ENCODE measurements at regions not wholly inside any gene's neighbourhood (a gene's known extent, or its start where the extent isn't known, plus 50 kb on each side); places are given as distances from the start of the nearest gene placed in this dataset.

DNA sequence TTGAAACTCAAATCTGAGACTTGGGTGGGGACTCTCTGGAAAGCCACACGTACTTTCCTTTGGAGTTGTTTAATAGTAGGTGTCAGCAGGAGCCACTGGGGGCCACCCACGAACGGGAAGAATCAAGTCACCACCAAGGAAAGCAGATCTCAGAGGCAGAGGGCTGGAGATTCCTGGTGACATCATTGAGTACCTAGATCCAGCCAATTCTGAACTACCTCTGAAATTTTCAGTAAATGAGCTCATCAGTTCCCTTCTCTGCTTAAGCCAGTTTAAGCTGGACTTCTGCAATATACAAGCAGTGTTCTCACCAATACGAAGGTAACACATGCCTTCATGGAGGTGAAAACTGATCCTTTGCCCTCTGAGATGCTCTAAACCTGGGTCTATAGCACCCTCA, 99.3 kb upstream of the SORCS3 start (continued):
- TF ChIP-seq, protein P1, sequence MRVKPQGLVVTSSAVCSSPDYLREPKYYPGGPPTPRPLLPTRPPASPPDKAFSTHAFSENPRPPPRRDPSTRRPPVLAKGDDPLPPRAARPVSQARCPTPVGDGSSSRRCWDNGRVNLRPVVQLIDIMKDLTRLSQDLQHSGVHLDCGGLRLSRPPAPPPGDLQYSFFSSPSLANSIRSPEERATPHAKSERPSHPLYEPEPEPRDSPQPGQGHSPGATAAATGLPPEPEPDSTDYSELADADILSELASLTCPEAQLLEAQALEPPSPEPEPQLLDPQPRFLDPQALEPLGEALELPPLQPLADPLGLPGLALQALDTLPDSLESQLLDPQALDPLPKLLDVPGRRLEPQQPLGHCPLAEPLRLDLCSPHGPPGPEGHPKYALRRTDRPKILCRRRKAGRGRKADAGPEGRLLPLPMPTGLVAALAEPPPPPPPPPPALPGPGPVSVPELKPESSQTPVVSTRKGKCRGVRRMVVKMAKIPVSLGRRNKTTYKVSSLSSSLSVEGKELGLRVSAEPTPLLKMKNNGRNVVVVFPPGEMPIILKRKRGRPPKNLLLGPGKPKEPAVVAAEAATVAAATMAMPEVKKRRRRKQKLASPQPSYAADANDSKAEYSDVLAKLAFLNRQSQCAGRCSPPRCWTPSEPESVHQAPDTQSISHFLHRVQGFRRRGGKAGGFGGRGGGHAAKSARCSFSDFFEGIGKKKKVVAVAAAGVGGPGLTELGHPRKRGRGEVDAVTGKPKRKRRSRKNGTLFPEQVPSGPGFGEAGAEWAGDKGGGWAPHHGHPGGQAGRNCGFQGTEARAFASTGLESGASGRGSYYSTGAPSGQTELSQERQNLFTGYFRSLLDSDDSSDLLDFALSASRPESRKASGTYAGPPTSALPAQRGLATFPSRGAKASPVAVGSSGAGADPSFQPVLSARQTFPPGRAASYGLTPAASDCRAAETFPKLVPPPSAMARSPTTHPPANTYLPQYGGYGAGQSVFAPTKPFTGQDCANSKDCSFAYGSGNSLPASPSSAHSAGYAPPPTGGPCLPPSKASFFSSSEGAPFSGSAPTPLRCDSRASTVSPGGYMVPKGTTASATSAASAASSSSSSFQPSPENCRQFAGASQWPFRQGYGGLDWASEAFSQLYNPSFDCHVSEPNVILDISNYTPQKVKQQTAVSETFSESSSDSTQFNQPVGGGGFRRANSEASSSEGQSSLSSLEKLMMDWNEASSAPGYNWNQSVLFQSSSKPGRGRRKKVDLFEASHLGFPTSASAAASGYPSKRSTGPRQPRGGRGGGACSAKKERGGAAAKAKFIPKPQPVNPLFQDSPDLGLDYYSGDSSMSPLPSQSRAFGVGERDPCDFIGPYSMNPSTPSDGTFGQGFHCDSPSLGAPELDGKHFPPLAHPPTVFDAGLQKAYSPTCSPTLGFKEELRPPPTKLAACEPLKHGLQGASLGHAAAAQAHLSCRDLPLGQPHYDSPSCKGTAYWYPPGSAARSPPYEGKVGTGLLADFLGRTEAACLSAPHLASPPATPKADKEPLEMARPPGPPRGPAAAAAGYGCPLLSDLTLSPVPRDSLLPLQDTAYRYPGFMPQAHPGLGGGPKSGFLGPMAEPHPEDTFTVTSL (CRISPR knock-in tag; IDR thresholded peaks at IDR 0.05; ENCODE audit: borderline replicate concordance), result no peak

DNA sequence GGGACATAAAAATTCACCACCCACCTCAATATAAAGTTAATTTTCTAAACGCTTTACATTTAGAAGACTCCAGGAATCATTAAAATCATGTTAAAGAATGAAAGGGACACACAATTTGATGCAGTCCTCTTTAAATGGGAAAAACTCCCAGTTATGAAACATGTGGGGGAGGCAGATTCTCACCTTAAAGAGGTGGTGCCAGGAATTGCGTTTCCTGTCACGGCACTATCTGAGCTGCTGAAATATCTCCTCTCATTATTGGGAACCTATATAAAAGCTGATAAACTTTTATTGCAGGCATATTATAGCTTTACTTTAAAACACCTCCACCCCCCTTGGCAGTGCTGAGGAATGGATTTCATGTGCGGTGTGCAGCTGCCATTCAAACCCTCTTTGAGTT, 94.8 kb upstream of the SORCS3 start:
- H3K27me3 ChIP-seq (ENCODE audit: control insufficient read depth in 1 of 2, insufficient read depth in 2 of 2, low read length in 2 of 2), result 0 out of 5 replicates have a peak, but pooled peaks cover 0 to 1% of the 10 kb centered on the region in 2 experiments
- H3K4me1 ChIP-seq (ENCODE audit: insufficient read depth, low read length), result no peaks in the 10 kb centered on the region
- no peaks in the 10 kb centered on the region for H3K9me3 ChIP-seq (ENCODE audit: low read length)
- ChIA-PET POLR2A (no interaction called here), CTCF (ENCODE audit: low intra/inter-chr PET ratio, low total read pairs) (no interaction called here)
- intact Hi-C loops (cut with micrococcal nuclease; ENCODE audit: unreplicated experiment) (no loop called here), in situ Hi-C loops (cut with HindIII; ENCODE audit: extremely low pct_ligation_motif_present, low pct_unique_long_range_greater_than_20kb) (no loop called here)
- H3K27ac ChIP-seq (ENCODE audit: extremely low read length, insufficient read depth, low read length), result no peak overlapping the region
- H3K4me2 ChIP-seq (ENCODE audit: low read depth, low read length), result no peak overlapping the region
- no peaks in the 10 kb centered on the region for H3K36me3 ChIP-seq (replicated peaks in 1 of 2; ENCODE audit: control insufficient read depth in 1 of 2, insufficient read depth in 2 of 2, low read length in 2 of 2)
- FAIRE-seq (no peak), ATAC-seq (no peak), DNase-seq (ENCODE audit: low spot score) (no peak)
- 5% methylated on average over 4 of the region's 4 CpGs for WGBS (ENCODE audit: low lambda C conversion rate)
- H2AFZ ChIP-seq (ENCODE audit: low read length), result no peak overlapping the region
- no peak overlapping the region for H3K4me3 ChIP-seq (replicated peaks in 1 of 3; ENCODE audit: insufficient read depth in 1 of 3, low read depth in 2 of 3, low read length in 3 of 3)
- BruUV-seq (replicated peaks), result no TSS peak
- H3K9ac ChIP-seq (ENCODE audit: insufficient read depth, low read depth, low read length), result no peak overlapping the region
- no peaks in the 10 kb centered on the region for H4K20me1 ChIP-seq (ENCODE audit: insufficient read depth, low read length)
- no peaks in the 10 kb centered on the region for H3K79me2 ChIP-seq (ENCODE audit: insufficient read depth, low read length)
- no peak for TF ChIP-seq ZBTB8A (CRISPR knock-in tag; IDR thresholded peaks at IDR 0.05; ENCODE audit: borderline replicate concordance, low read depth)
- TF ChIP-seq, protein P2, sequence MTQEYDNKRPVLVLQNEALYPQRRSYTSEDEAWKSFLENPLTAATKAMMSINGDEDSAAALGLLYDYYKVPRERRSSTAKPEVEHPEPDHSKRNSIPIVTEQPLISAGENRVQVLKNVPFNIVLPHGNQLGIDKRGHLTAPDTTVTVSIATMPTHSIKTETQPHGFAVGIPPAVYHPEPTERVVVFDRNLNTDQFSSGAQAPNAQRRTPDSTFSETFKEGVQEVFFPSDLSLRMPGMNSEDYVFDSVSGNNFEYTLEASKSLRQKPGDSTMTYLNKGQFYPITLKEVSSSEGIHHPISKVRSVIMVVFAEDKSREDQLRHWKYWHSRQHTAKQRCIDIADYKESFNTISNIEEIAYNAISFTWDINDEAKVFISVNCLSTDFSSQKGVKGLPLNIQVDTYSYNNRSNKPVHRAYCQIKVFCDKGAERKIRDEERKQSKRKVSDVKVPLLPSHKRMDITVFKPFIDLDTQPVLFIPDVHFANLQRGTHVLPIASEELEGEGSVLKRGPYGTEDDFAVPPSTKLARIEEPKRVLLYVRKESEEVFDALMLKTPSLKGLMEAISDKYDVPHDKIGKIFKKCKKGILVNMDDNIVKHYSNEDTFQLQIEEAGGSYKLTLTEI (CRISPR knock-in tag; conservative IDR thresholded peaks at IDR 0.05), result no peak
- TF ChIP-seq POGZ (CRISPR knock-in tag; IDR thresholded peaks at IDR 0.05), result no peak
- no peak for TF ChIP-seq HOXD1 (CRISPR knock-in tag; IDR thresholded peaks at IDR 0.05)
- TF ChIP-seq ZSCAN9 (CRISPR knock-in tag; IDR thresholded peaks at IDR 0.05; ENCODE audit: borderline replicate concordance), result no peak
- no peak for TF ChIP-seq ZNF788 (CRISPR knock-in tag; IDR thresholded peaks at IDR 0.05; ENCODE audit: borderline replicate concordance)
- TF ChIP-seq, protein P3, sequence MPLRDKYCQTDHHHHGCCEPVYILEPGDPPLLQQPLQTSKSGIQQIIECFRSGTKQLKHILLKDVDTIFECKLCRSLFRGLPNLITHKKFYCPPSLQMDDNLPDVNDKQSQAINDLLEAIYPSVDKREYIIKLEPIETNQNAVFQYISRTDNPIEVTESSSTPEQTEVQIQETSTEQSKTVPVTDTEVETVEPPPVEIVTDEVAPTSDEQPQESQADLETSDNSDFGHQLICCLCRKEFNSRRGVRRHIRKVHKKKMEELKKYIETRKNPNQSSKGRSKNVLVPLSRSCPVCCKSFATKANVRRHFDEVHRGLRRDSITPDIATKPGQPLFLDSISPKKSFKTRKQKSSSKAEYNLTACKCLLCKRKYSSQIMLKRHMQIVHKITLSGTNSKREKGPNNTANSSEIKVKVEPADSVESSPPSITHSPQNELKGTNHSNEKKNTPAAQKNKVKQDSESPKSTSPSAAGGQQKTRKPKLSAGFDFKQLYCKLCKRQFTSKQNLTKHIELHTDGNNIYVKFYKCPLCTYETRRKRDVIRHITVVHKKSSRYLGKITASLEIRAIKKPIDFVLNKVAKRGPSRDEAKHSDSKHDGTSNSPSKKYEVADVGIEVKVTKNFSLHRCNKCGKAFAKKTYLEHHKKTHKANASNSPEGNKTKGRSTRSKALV (CRISPR knock-in tag; IDR thresholded peaks at IDR 0.05), result no peak
- TF ChIP-seq HOXA7 (CRISPR knock-in tag; IDR thresholded peaks at IDR 0.05), result no peak
- TF ChIP-seq FOXA3 (CRISPR knock-in tag; IDR thresholded peaks at IDR 0.05), result no peak
- no peak for TF ChIP-seq ZNF101 (CRISPR knock-in tag; IDR thresholded peaks at IDR 0.05; ENCODE audit: borderline replicate concordance, low read depth)
- no peak for TF ChIP-seq ZNF7 (CRISPR knock-in tag; IDR thresholded peaks at IDR 0.05)
